K562 (cell line): ENCODE measurements at regions not wholly inside any gene's neighbourhood (a gene's known extent, or its start where the extent isn't known, plus 50 kb on each side); places are given as distances from the start of the nearest gene placed in this dataset.

Experiments used
- ATAC-seq: fragments of 200-7000 bp; cut with Tn5 transposase; 3 replicates; pipeline ENCODE4 v1.9.1; 2020; ENCODE audit warnings: moderate library complexity
- BruUV-seq: library from RNA; stranded (reverse); fragments of 400-500 nt; replicated peaks from 2 replicates; lab custom pipeline; 2021; lab: Mats Ljungman, UMichigan
- CTCF ChIA-PET: fragments of 300-600 bp; formaldehyde crosslinking; extraction: SDS; loops from one replicate; lab custom pipeline; 2021; ENCODE audit warnings: low intra/inter-chr PET ratio; lab: Yijun Ruan, JAX
- POLR2A ChIA-PET: fragments of 300-600, 350-650 bp; sonication (Branson Sonifier 250); formaldehyde crosslinking; extraction: SDS; loops from one replicate; lab custom pipeline; 2021; ENCODE audit warnings: antibody characterized with exemption, inconsistent platforms; lab: Yijun Ruan, JAX
- DNase-seq, 4 experiments: peaks; one replicate each; pipeline versions ENCODE4 v3.0.0 to v3.0.0-alpha.2; 2011 to 2018; ENCODE audit warnings: low spot score in 3 of 4, mixed read lengths in 3 of 4; ENCODE audit errors: extremely low read depth in 1 of 4
- FAIRE-seq: peaks from 2 replicates; lab custom pipeline; 2011; peaks lifted over from hg19 to GRCh38; lab: Jason Lieb, UNC
- H2AFZ ChIP-seq: 2 replicates; pipeline ENCODE4 v1.6.0; 2011; ENCODE audit warnings: low read depth, low read length, control low read depth, inconsistent platforms
- H3K27ac ChIP-seq: fragments of 200-600 bp; 3 replicates; pipeline ENCODE4 v1.8.0; 2011; ENCODE audit warnings: low read depth, mild to moderate bottlenecking, control low read depth, inconsistent platforms, low read length, moderate library complexity, mixed read lengths; ENCODE audit errors: extremely low read depth
- H3K27me3 ChIP-seq, 2 experiments: fragments of 300-600 bp in 1 of 2; 2 replicates in 1 of 2; 3 replicates in 1 of 2; pipeline versions ENCODE4 v1.6.0 to v1.8.0; 2011; ENCODE audit warnings: inconsistent platforms in 2 of 2, low read length in 2 of 2, mild to moderate bottlenecking in 1 of 2, mixed read lengths in 1 of 2, moderate library complexity in 1 of 2; ENCODE audit not compliant: control insufficient read depth in 2 of 2, insufficient read depth in 2 of 2
- H3K36me3 ChIP-seq: fragments of 300-600 bp; 3 replicates; pipeline ENCODE4 v1.8.0; 2011; ENCODE audit warnings: mild to moderate bottlenecking, low read length, inconsistent platforms; ENCODE audit not compliant: control insufficient read depth, insufficient read depth
- H3K4me1 ChIP-seq, 2 experiments: fragments of 200-600 bp in 1 of 2; replicated peaks in 1 of 2; 2 replicates in 1 of 2; 3 replicates in 1 of 2; pipeline versions ENCODE4 v1.5.1 to v1.8.0; 2011; ENCODE audit warnings: inconsistent platforms in 2 of 2, low read length in 2 of 2, mild to moderate bottlenecking in 1 of 2, mixed read lengths in 1 of 2, moderate library complexity in 1 of 2; ENCODE audit not compliant: control insufficient read depth in 2 of 2, insufficient read depth in 2 of 2
- H3K4me2 ChIP-seq: 2 replicates; pipeline ENCODE4 v1.6.1; 2011; ENCODE audit warnings: low read length, control low read depth, inconsistent platforms, mixed read lengths; ENCODE audit not compliant: insufficient read depth
- H3K4me3 ChIP-seq: fragments of 200-600 bp; sonication (generic), shearing (Covaris generic); 2 replicates; pipeline ENCODE4 v1.5.1; 2016; ENCODE audit warnings: control low read depth, inconsistent platforms
- H3K79me2 ChIP-seq: fragments of 200-600 bp; 3 replicates; pipeline ENCODE4 v1.8.0; 2011; ENCODE audit warnings: low read length, inconsistent platforms; ENCODE audit not compliant: control insufficient read depth, insufficient read depth
- H3K9ac ChIP-seq, 2 experiments: 2 replicates each; pipeline versions ENCODE4 v1.6.0 to v1.6.1; 2011; ENCODE audit warnings: low read depth in 2 of 2, low read length in 2 of 2, control low read depth in 1 of 2, inconsistent platforms in 1 of 2, mild to moderate bottlenecking in 1 of 2, mixed read lengths in 1 of 2; ENCODE audit not compliant: insufficient read depth in 1 of 2
- H3K9me1 ChIP-seq: one replicate; pipeline ENCODE4 v1.6.0; 2011; ENCODE audit warnings: inconsistent platforms, mild to moderate bottlenecking, low read length, moderate library complexity; ENCODE audit not compliant: control insufficient read depth, insufficient read depth
- H3K9me3 ChIP-seq: replicated peaks from 2 replicates; pipeline ENCODE4 v1.5.1; 2011; ENCODE audit warnings: low read depth, low read length, inconsistent platforms; ENCODE audit not compliant: control insufficient read depth, insufficient read depth
- H4K20me1 ChIP-seq: replicated peaks from 2 replicates; pipeline ENCODE4 v1.6.1; 2011; ENCODE audit warnings: low read length, inconsistent platforms, mixed read lengths; ENCODE audit not compliant: control insufficient read depth, insufficient read depth
- FOXM1 ChIP-seq, 2 experiments: fragments of 450-650 bp in 1 of 2; sonication (generic) in 1 of 2; formaldehyde crosslinking in 1 of 2; IDR thresholded peaks; 2 replicates each; pipeline versions ENCODE4 v1.6.1 to v1.9.0; 2017 to 2022; ENCODE audit warnings: low read depth in 2 of 2, mild to moderate bottlenecking in 2 of 2, missing genetic modification reagents in 1 of 2, moderate library complexity in 1 of 2
- KDM4B ChIP-seq, 2 experiments: fragments of 450-650 bp in 1 of 2; sonication (generic) in 1 of 2; IDR thresholded peaks; 2 replicates each; pipeline ENCODE4 v1.6.1; 2016 to 2017; ENCODE audit warnings: borderline replicate concordance in 2 of 2, antibody characterized with exemption in 1 of 2, low read depth in 1 of 2, mild to moderate bottlenecking in 1 of 2
- MCM3 ChIP-seq: fragments of 450-650 bp; IDR thresholded peaks from 2 replicates; pipeline ENCODE4 v1.6.1; 2016
- RBM17 ChIP-seq: fragments of 200-400 bp; formaldehyde crosslinking; IDR thresholded peaks from 2 replicates; pipeline ENCODE4 v1.6.1; 2017; ENCODE audit warnings: low read depth, mild to moderate bottlenecking, low read length, borderline replicate concordance
- ZNF124 ChIP-seq: sonication (generic); formaldehyde crosslinking; IDR thresholded peaks from 2 replicates; pipeline ENCODE4 v1.8.1; 2022; ENCODE audit warnings: missing genetic modification reagents
- ZNF507 ChIP-seq: conservative IDR thresholded peaks from 2 replicates; pipeline ENCODE4 v1.6.1; 2017; ENCODE audit warnings: missing genetic modification characterization, missing compliant biosample characterization
- WGBS: fragments of 100-300 bp; shearing (Covaris generic); methylation state at CpG from one replicate; pipeline ENCODE4 v1.1.6; 2016; ENCODE audit warnings: low coverage, mixed read lengths; ENCODE audit not compliant: insufficient coverage; ENCODE audit errors: missing lambda C conversion rate; 5-methylcytosine and 5-hydroxymethylcytosine counted together
- in situ Hi-C: fragments of 300-500 bp; cut with MboI; formaldehyde crosslinking; loops from 4 replicates; pipeline ENCODE4 v1.15.0; 2018; ENCODE audit warnings: inconsistent platforms, mixed read lengths
- intact Hi-C: fragments of 100-400 bp; cut with micrococcal nuclease; formaldehyde crosslinking; loops from 2 replicates; pipeline ENCODE4 v1.14.2; 2022
- TF ChIP-seq, protein P1 (sequence below): sonication (generic); formaldehyde crosslinking; IDR thresholded peaks from 2 replicates; pipeline ENCODE4 v1.8.0; 2022; ENCODE audit warnings: mild to moderate bottlenecking, low read depth, missing genetic modification reagents
- TF ChIP-seq, protein P2 (sequence below): sonication (generic); formaldehyde crosslinking; IDR thresholded peaks from 2 replicates; pipeline ENCODE4 v1.8.0; 2023; ENCODE audit warnings: mild to moderate bottlenecking, missing genetic modification reagents
- TF ChIP-seq, protein P3 (sequence below): fragments of 150-350 bp; conservative IDR thresholded peaks from 2 replicates; pipeline ENCODE4 v1.6.1; 2014; ENCODE audit warnings: low read length

DNA sequence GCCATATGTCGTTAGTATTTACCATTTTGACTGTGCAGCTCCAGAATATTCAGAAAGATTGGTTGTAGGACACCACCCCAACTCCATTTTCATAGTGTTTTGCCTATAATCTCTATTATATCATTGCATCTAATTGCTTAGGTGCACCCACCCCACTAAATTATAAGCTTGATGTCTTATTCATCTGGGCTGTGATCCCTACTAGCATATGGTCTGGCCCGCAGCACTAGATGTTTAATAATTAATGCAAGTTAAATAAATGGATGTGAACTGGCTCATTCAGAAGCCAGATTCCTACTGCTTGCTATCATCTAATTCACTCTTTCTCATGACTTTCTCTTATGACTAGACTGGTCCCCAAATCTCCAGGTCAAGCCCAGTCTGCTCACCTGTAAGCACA lies 143.5 kb downstream of the RELL1 start (continued):
- TF ChIP-seq FOXM1 (IDR thresholded peaks at IDR 0.05; ENCODE audit: low read depth): no peak
- no peak for TF ChIP-seq FOXM1 (CRISPR knock-in tag; IDR thresholded peaks at IDR 0.05; ENCODE audit: low read depth)
- TF ChIP-seq, protein P1, sequence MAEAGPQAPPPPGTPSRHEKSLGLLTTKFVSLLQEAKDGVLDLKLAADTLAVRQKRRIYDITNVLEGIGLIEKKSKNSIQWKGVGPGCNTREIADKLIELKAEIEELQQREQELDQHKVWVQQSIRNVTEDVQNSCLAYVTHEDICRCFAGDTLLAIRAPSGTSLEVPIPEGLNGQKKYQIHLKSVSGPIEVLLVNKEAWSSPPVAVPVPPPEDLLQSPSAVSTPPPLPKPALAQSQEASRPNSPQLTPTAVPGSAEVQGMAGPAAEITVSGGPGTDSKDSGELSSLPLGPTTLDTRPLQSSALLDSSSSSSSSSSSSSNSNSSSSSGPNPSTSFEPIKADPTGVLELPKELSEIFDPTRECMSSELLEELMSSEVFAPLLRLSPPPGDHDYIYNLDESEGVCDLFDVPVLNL (CRISPR knock-in tag): no peak
- TF ChIP-seq, protein P2, sequence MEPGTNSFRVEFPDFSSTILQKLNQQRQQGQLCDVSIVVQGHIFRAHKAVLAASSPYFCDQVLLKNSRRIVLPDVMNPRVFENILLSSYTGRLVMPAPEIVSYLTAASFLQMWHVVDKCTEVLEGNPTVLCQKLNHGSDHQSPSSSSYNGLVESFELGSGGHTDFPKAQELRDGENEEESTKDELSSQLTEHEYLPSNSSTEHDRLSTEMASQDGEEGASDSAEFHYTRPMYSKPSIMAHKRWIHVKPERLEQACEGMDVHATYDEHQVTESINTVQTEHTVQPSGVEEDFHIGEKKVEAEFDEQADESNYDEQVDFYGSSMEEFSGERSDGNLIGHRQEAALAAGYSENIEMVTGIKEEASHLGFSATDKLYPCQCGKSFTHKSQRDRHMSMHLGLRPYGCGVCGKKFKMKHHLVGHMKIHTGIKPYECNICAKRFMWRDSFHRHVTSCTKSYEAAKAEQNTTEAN: no peak

DNA sequence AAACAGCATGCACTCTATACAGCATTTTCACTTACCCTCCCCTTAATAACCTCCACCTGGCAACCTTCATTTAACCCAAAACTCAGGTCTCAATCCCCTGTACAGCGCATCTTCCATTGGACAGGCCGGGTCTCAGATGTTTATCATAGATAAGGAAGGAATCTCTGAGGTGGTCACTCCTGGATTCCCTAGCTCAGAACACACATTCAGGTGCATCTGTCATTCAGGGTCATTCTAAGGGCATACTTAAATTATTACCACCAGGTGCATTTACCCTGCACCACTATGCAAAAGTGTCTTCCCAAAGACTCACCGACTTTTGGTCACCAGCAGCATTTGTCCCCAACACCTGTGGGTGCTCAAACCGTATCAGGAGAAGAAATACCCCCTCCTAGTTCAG lies 144.2 kb downstream of the RELL1 start:
- POLR2A ChIA-PET: no interaction called here
- in situ Hi-C loops: no loop called here
- CTCF ChIA-PET: interaction anchor here (0.6 kb wide), 1 partner anchor 222 kb away, joined by 5 read pairs; no protein-coding TSS in a partner anchor

More for the DNA sequence above, 144.2 kb downstream of the RELL1 start:
- Histone ChIP-seq H3K9me1 (no peaks in the 10 kb centered on the region), H3K9me3 (no peaks in the 10 kb centered on the region), H3K4me3 (no peak overlapping the region), H3K79me2 (no peaks in the 10 kb centered on the region), H3K9ac (no peak overlapping the region), H3K36me3 (no peaks in the 10 kb centered on the region), H3K27me3 (no peaks in the 10 kb centered on the region), H2AFZ (no peak overlapping the region), H3K27ac (no peak overlapping the region), H4K20me1 (no peaks in the 10 kb centered on the region), H3K4me2 (no peak overlapping the region), H3K4me1 (no peaks in the 10 kb centered on the region)
- no TSS peak for BruUV-seq
- intact Hi-C loops: no loop called here
- no peak for DNase-seq
- ATAC-seq: no peak
- TF ChIP-seq ZNF507 (tag): no peak
- no peak for TF ChIP-seq RBM17
- TF ChIP-seq, protein P3, sequence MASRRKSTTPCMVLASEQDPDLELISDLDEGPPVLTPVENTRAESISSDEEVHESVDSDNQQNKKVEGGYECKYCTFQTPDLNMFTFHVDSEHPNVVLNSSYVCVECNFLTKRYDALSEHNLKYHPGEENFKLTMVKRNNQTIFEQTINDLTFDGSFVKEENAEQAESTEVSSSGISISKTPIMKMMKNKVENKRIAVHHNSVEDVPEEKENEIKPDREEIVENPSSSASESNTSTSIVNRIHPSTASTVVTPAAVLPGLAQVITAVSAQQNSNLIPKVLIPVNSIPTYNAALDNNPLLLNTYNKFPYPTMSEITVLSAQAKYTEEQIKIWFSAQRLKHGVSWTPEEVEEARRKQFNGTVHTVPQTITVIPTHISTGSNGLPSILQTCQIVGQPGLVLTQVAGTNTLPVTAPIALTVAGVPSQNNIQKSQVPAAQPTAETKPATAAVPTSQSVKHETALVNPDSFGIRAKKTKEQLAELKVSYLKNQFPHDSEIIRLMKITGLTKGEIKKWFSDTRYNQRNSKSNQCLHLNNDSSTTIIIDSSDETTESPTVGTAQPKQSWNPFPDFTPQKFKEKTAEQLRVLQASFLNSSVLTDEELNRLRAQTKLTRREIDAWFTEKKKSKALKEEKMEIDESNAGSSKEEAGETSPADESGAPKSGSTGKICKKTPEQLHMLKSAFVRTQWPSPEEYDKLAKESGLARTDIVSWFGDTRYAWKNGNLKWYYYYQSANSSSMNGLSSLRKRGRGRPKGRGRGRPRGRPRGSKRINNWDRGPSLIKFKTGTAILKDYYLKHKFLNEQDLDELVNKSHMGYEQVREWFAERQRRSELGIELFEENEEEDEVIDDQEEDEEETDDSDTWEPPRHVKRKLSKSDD: no peak
- no peak for TF ChIP-seq KDM4B (IDR thresholded peaks at IDR 0.05; ENCODE audit: borderline replicate concordance in 2 of 2, low read depth in 1 of 2)
- no peak for TF ChIP-seq MCM3
- TF ChIP-seq ZNF124 (CRISPR knock-in tag): no peak
- 2% methylated on average over 4 of the region's 4 CpGs for WGBS
- FAIRE-seq: no peak
